H1 (cell line): ENCODE measurements at regions not wholly inside any gene's neighbourhood (a gene's known extent, or its start where the extent isn't known, plus 50 kb on each side); places are given as distances from the start of the nearest gene placed in this dataset.

ENCODE experiments used
- BCL11A ChIP-seq, 2 experiments: IDR thresholded peaks; one replicate each; pipeline ENCODE4 v1.6.1; 2011; ENCODE audit warnings: low read depth in 2 of 2, low read length in 2 of 2, mild to moderate bottlenecking in 2 of 2
- CEBPB ChIP-seq: IDR thresholded peaks from 2 replicates; pipeline ENCODE4 v1.6.1; 2012; ENCODE audit warnings: low read depth, low read length
- GABPA ChIP-seq: IDR thresholded peaks from 2 replicates; pipeline ENCODE4 v1.6.1; 2011; ENCODE audit warnings: mild to moderate bottlenecking, low read length, moderate library complexity, borderline replicate concordance; ENCODE audit not compliant: insufficient read depth
- POLR2A ChIP-seq, 2 experiments: IDR thresholded peaks; 1 replicate in 1 of 2; 2 replicates in 1 of 2; pipeline ENCODE4 v1.6.1; 2011; ENCODE audit warnings: low read depth in 2 of 2, low read length in 2 of 2, mild to moderate bottlenecking in 2 of 2; ENCODE audit errors: control extremely low read depth in 1 of 2
- TF ChIP-seq, protein P1 (sequence below): IDR thresholded peaks from 2 replicates; pipeline ENCODE4 v1.6.1; 2012; ENCODE audit warnings: low read length, inconsistent platforms

GRCh38 chr6:82521369-82521768 lies 157.8 kb downstream of the TPBG start (continued):
- TF ChIP-seq CEBPB, result no peak
- no peak for TF ChIP-seq GABPA
- TF ChIP-seq BCL11A (IDR thresholded peaks at IDR 0.05; ENCODE audit: low read depth in 2 of 2, low read length in 2 of 2), result no peak
- no peak for TF ChIP-seq POLR2A (IDR thresholded peaks at IDR 0.05; ENCODE audit: control extremely low read depth in 1 of 2, low read depth in 2 of 2, low read length in 2 of 2)
- TF ChIP-seq, protein P1, sequence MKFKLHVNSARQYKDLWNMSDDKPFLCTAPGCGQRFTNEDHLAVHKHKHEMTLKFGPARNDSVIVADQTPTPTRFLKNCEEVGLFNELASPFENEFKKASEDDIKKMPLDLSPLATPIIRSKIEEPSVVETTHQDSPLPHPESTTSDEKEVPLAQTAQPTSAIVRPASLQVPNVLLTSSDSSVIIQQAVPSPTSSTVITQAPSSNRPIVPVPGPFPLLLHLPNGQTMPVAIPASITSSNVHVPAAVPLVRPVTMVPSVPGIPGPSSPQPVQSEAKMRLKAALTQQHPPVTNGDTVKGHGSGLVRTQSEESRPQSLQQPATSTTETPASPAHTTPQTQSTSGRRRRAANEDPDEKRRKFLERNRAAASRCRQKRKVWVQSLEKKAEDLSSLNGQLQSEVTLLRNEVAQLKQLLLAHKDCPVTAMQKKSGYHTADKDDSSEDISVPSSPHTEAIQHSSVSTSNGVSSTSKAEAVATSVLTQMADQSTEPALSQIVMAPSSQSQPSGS, result no peak
